HepG2 (cell line): ENCODE measurements at regions not wholly inside any gene's neighbourhood (a gene's known extent, or its start where the extent isn't known, plus 50 kb on each side); places are given as distances from the start of the nearest gene placed in this dataset.

ENCODE experiments used
- ATAC-seq: fragments of 200-7000 bp; cut with Tn5 transposase; 3 replicates; pipeline ENCODE4 v1.9.1; 2020; ENCODE audit warnings: mild to moderate bottlenecking, moderate library complexity
- BruUV-seq: library from RNA; stranded (reverse); fragments of 400-500 nt; replicated peaks from 2 replicates; lab custom pipeline; 2021; lab: Mats Ljungman, UMichigan
- CTCF ChIA-PET: fragments of 300-600 bp; formaldehyde crosslinking; extraction: SDS; loops from one replicate; lab custom pipeline; 2021; ENCODE audit warnings: low total read pairs, inconsistent platforms, low intra/inter-chr PET ratio; lab: Yijun Ruan, JAX
- POLR2A ChIA-PET: fragments of 350-600 bp; sonication (Branson Sonifier 250); formaldehyde crosslinking; loops from one replicate; lab custom pipeline; 2020; ENCODE audit warnings: antibody characterized with exemption, inconsistent platforms; lab: Yijun Ruan, JAX
- DNase-seq: peaks from one replicate; pipeline ENCODE4 v3.0.0-alpha.2; 2015; ENCODE audit warnings: low spot score
- FAIRE-seq: peaks from 3 replicates; lab custom pipeline; 2011; peaks lifted over from hg19 to GRCh38; lab: Jason Lieb, UNC
- H2AFZ ChIP-seq: one replicate; pipeline ENCODE4 v1.6.1; 2011; ENCODE audit warnings: low read length, inconsistent platforms
- H3K27ac ChIP-seq: fragments of 300-600 bp; 3 replicates; pipeline ENCODE4 v1.8.0; 2011; ENCODE audit warnings: mixed run types, mild to moderate bottlenecking, mixed read lengths, low read length, inconsistent platforms; ENCODE audit not compliant: insufficient read depth; ENCODE audit errors: extremely low read length
- H3K27me3 ChIP-seq, 2 experiments: fragments of 200-600 bp in 1 of 2; 2 replicates in 1 of 2; 3 replicates in 1 of 2; pipeline versions ENCODE4 v1.6.0 to v1.8.0; 2011; ENCODE audit warnings: low read length in 2 of 2, mild to moderate bottlenecking in 2 of 2, moderate library complexity in 2 of 2, inconsistent platforms in 1 of 2; ENCODE audit not compliant: insufficient read depth in 2 of 2, control insufficient read depth in 1 of 2
- H3K36me3 ChIP-seq, 2 experiments: fragments of 200-600 bp in 1 of 2; replicated peaks in 1 of 2; 2 replicates in 1 of 2; 3 replicates in 1 of 2; pipeline versions ENCODE4 v1.5.1 to v1.8.0; 2011; ENCODE audit warnings: low read length in 2 of 2, inconsistent platforms in 1 of 2; ENCODE audit not compliant: insufficient read depth in 2 of 2, control insufficient read depth in 1 of 2
- H3K4me1 ChIP-seq: 2 replicates; pipeline ENCODE4 v1.5.1; 2012; ENCODE audit warnings: low read length, inconsistent platforms; ENCODE audit not compliant: insufficient read depth
- H3K4me2 ChIP-seq: 2 replicates; pipeline ENCODE4 v1.6.0; 2011; ENCODE audit warnings: low read depth, low read length, inconsistent platforms
- H3K4me3 ChIP-seq, 3 experiments: fragments of 200-600 bp in 1 of 3; sonication (generic), shearing (Covaris generic) in 1 of 3; replicated peaks in 1 of 3; 2 replicates each; pipeline ENCODE4 v1.5.1; 2011 to 2016; ENCODE audit warnings: low read length in 3 of 3, inconsistent platforms in 2 of 3, low read depth in 2 of 3, mild to moderate bottlenecking in 2 of 3, control low read depth in 1 of 3, mixed read lengths in 1 of 3; ENCODE audit not compliant: insufficient read depth in 1 of 3
- H3K79me2 ChIP-seq: one replicate; pipeline ENCODE4 v1.6.1; 2011; ENCODE audit warnings: low read length, inconsistent platforms; ENCODE audit not compliant: insufficient read depth
- H3K9ac ChIP-seq: 2 replicates; pipeline ENCODE4 v1.6.0; 2011; ENCODE audit warnings: mild to moderate bottlenecking, low read depth, low read length, inconsistent platforms; ENCODE audit not compliant: insufficient read depth
- H3K9me3 ChIP-seq: 2 replicates; pipeline ENCODE4 v1.5.1; 2012; ENCODE audit warnings: mild to moderate bottlenecking, low read length
- H4K20me1 ChIP-seq: 2 replicates; pipeline ENCODE4 v1.6.0; 2011; ENCODE audit warnings: inconsistent platforms, mild to moderate bottlenecking, low read length, moderate library complexity; ENCODE audit not compliant: insufficient read depth
- EEA1 ChIP-seq: sonication (generic); formaldehyde crosslinking; IDR thresholded peaks from 2 replicates; pipeline ENCODE4 v1.5.1; 2020; ENCODE audit warnings: mild to moderate bottlenecking, missing genetic modification reagents, borderline replicate concordance
- ELF4 ChIP-seq: sonication (generic); formaldehyde crosslinking; IDR thresholded peaks from 2 replicates; pipeline ENCODE4 v1.5.0; 2020; ENCODE audit warnings: missing genetic modification reagents, mild to moderate bottlenecking, moderate library complexity, borderline replicate concordance
- FLYWCH1 ChIP-seq: sonication (generic); formaldehyde crosslinking; IDR thresholded peaks from 2 replicates; pipeline ENCODE4 v1.8.1; 2023; ENCODE audit warnings: mild to moderate bottlenecking, missing genetic modification reagents
- FOSL2 ChIP-seq: sonication (generic); formaldehyde crosslinking; IDR thresholded peaks from 2 replicates; pipeline ENCODE4 v1.4.0; 2020; ENCODE audit warnings: missing genetic modification reagents
- FOXM1 ChIP-seq: sonication (generic); formaldehyde crosslinking; IDR thresholded peaks from 2 replicates; pipeline ENCODE4 v1.5.0; 2020; ENCODE audit warnings: missing genetic modification reagents
- GABPA ChIP-seq, 2 experiments: IDR thresholded peaks; 2 replicates each; pipeline ENCODE4 v1.6.1; 2011 to 2016; ENCODE audit warnings: low read depth in 2 of 2, low read length in 1 of 2, missing biosample characterization in 1 of 2, missing genetic modification characterization in 1 of 2
- HBP1 ChIP-seq: IDR thresholded peaks from 2 replicates; pipeline ENCODE4 v1.6.1; 2016; ENCODE audit warnings: low read depth, control low read depth
- NR2C2 ChIP-seq: sonication (generic); formaldehyde crosslinking; IDR thresholded peaks from 2 replicates; pipeline ENCODE4 v1.4.0; 2020; ENCODE audit warnings: missing genetic modification reagents, mild to moderate bottlenecking, moderate library complexity, borderline replicate concordance
- PAF1 ChIP-seq: IDR thresholded peaks from 2 replicates; pipeline ENCODE4 v1.6.1; 2016; ENCODE audit warnings: missing genetic modification reagents, missing compliant biosample characterization
- TERF1 ChIP-seq: sonication (generic); formaldehyde crosslinking; IDR thresholded peaks from 2 replicates; pipeline ENCODE4 v1.8.0; 2022; ENCODE audit warnings: mild to moderate bottlenecking, missing genetic modification reagents, moderate library complexity
- TFDP1 ChIP-seq: IDR thresholded peaks from 2 replicates; pipeline ENCODE4 v1.6.1; 2016; ENCODE audit warnings: missing compliant biosample characterization, missing genetic modification reagents, borderline replicate concordance
- WIZ ChIP-seq: sonication (generic); formaldehyde crosslinking; IDR thresholded peaks from 2 replicates; pipeline ENCODE4 v1.5.1; 2020; ENCODE audit warnings: mild to moderate bottlenecking, missing genetic modification reagents
- ZGPAT ChIP-seq: IDR thresholded peaks from 2 replicates; pipeline ENCODE4 v1.6.1; 2016; ENCODE audit warnings: mild to moderate bottlenecking
- ZNF414 ChIP-seq: sonication (generic); formaldehyde crosslinking; IDR thresholded peaks from 2 replicates; pipeline ENCODE4 v1.5.0; 2020; ENCODE audit warnings: missing genetic modification reagents
- ZNF629 ChIP-seq: sonication (generic); formaldehyde crosslinking; conservative IDR thresholded peaks from 2 replicates; pipeline ENCODE4 v1.5.0; 2020; ENCODE audit warnings: missing genetic modification reagents
- ZNF724P ChIP-seq: sonication (generic); formaldehyde crosslinking; IDR thresholded peaks from 2 replicates; pipeline ENCODE4 v1.8.0; 2022; ENCODE audit warnings: missing genetic modification reagents, borderline replicate concordance
- ZNF761 ChIP-seq: sonication (generic); formaldehyde crosslinking; conservative IDR thresholded peaks from 2 replicates; pipeline ENCODE4 v1.4.0; 2020; ENCODE audit warnings: mild to moderate bottlenecking, missing genetic modification reagents
- ZNF768 ChIP-seq: sonication (generic); formaldehyde crosslinking; IDR thresholded peaks from 2 replicates; pipeline ENCODE4 v1.4.0; 2020; ENCODE audit warnings: missing genetic modification reagents
- WGBS: methylation state at CpG from one replicate; pipeline ENCODE4 v1.1.6; 2017; ENCODE audit warnings: low lambda C conversion rate; 5-methylcytosine and 5-hydroxymethylcytosine counted together
- in situ Hi-C: cut with HindIII; loops from 2 replicates; pipeline ENCODE4 v1.10.0; 2017; ENCODE audit warnings: low pct_unique_long_range_greater_than_20kb; ENCODE audit not compliant: extremely low pct_ligation_motif_present
- intact Hi-C: fragments of 100-400 bp; cut with micrococcal nuclease; formaldehyde crosslinking; loops from one replicate; pipeline ENCODE4 v1.10.0; 2022; ENCODE audit not compliant: unreplicated experiment

GRCh38 chr1:112807117-112807516, 92.0 kb upstream of the PPM1J start:
- Histone ChIP-seq H3K27me3 (peaks cover 0 to 9% of the 10 kb centered on the region in 2 experiments; a peak in 1 of 5 replicates), H3K4me2 (no peak overlapping the region), H3K4me1 (peaks cover 41% of the 10 kb centered on the region), H4K20me1 (no peaks in the 10 kb centered on the region), H3K27ac (no peak overlapping the region), H3K9me3 (no peaks in the 10 kb centered on the region), H3K4me3 (no peak overlapping the region), H3K36me3 (no peaks in the 10 kb centered on the region), H3K79me2 (no peaks in the 10 kb centered on the region), H2AFZ (no peak overlapping the region), H3K9ac (no peak overlapping the region)
- in situ Hi-C loops (loop anchor here (5.0 kb wide), 2 partner anchors 90 to 235 kb away; partner anchors contain the start of gene PPM1J), intact Hi-C loops (no loop called here)
- 48% methylated on average over 6 of the region's 6 CpGs for WGBS
- ChIA-PET CTCF (interaction anchor here (1.2 kb wide), 1 partner anchor 91 kb away, joined by 3 read pairs; no protein-coding TSS in a partner anchor), POLR2A (no interaction called here)
- BruUV-seq: no TSS peak
- DNase-seq (no peak), ATAC-seq (no peak), FAIRE-seq (no peak)
- TF ChIP-seq ZNF724P (CRISPR knock-in tag): no peak
- TF ChIP-seq ZGPAT (CRISPR knock-in tag): no peak
- no peak for TF ChIP-seq HBP1
- no peak for TF ChIP-seq FOSL2 (CRISPR knock-in tag)
- no peak for TF ChIP-seq ZNF768 (CRISPR knock-in tag)
- no peak for TF ChIP-seq FOXM1 (CRISPR knock-in tag)
- TF ChIP-seq ZNF629 (CRISPR knock-in tag): no peak
- TF ChIP-seq NR2C2 (CRISPR knock-in tag): no peak
- TF ChIP-seq TFDP1 (CRISPR knock-in tag): no peak
- no peak for TF ChIP-seq ZNF761 (CRISPR knock-in tag)
- no peak for TF ChIP-seq PAF1 (CRISPR knock-in tag)
- no peak for TF ChIP-seq FLYWCH1 (CRISPR knock-in tag)
- no peak for TF ChIP-seq ELF4 (CRISPR knock-in tag)
- TF ChIP-seq EEA1: no peak
- no peak for TF ChIP-seq ZNF414 (CRISPR knock-in tag)
- TF ChIP-seq WIZ (CRISPR knock-in tag): no peak
- TF ChIP-seq GABPA (IDR thresholded peaks at IDR 0.05; ENCODE audit: low read depth, low read length): no peak
- TF ChIP-seq GABPA (CRISPR knock-in tag; IDR thresholded peaks at IDR 0.05; ENCODE audit: low read depth): no peak
- TF ChIP-seq TERF1: no peak
